ENCODE measurements at regions not wholly inside any gene's neighbourhood (a gene's known extent, or its start where the extent isn't known, plus 50 kb on each side); places are given as distances from the start of the nearest gene placed in this dataset.

DNA sequence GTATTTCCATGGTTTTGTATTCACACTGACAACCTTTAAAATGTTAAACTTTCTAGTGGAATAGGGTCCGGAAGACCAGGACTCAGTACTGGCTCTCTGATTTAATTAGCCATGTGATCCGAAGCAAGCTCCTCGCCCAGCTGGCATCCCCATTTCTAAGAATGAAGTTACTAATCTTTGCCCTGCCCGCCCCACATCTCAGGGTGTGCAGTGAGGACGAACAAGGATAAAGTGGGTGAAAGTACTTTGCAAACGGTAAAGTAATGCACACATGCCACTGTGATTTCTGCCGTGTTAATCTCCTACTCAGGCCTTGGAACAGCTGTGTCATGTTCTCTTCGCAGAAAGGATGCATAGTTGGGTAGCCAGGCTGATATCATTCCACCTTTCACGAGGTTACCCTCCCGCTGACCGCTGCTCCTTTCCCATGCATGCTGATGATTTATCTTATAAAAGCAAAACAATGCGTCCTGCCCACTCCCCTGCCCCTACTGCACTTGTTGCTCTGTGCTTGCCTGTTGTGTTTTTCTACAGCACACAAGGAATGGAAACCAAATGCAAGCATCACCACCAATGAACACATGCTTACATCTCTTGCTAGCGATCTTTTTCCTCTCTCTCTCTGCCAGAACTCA is 539.0 kb downstream of the EFNB2 start:
- Histone ChIP-seq H3K9me3 (ENCODE audit: control insufficient read depth in 2 of 2, low read length in 2 of 2) (no peaks in the 10 kb centered on the region), H3K36me3 (ENCODE audit: control insufficient read depth in 2 of 2, insufficient read depth in 2 of 2, low read length in 2 of 2) (no peaks in the 10 kb centered on the region), H3K4me3 (ENCODE audit: low read length in 2 of 2) (no peak overlapping the region), H3K27ac (ENCODE audit: low read length) (no peak overlapping the region), H3K4me1 (ENCODE audit: control insufficient read depth, insufficient read depth, low read length) (peaks cover 3% of the 10 kb centered on the region), H3K9ac (ENCODE audit: low read length in 2 of 2) (no peak overlapping the region), H3K27me3 (ENCODE audit: control insufficient read depth in 1 of 2, insufficient read depth in 2 of 2, low read length in 2 of 2) (no peaks in the 10 kb centered on the region)

GRCh38 chr13:105994340-105994739 is 541.1 kb downstream of the EFNB2 start:
- Histone ChIP-seq H3K9me3 (ENCODE audit: control insufficient read depth in 2 of 2, low read length in 2 of 2) (no peaks in the 10 kb centered on the region), H3K36me3 (ENCODE audit: control insufficient read depth in 2 of 2, insufficient read depth in 2 of 2, low read length in 2 of 2) (no peaks in the 10 kb centered on the region), H3K9ac (ENCODE audit: low read length in 2 of 2) (no peak overlapping the region), H3K27me3 (ENCODE audit: control insufficient read depth in 1 of 2, insufficient read depth in 2 of 2, low read length in 2 of 2) (no peaks in the 10 kb centered on the region), H3K4me3 (ENCODE audit: low read length in 2 of 2) (no peak overlapping the region), H3K27ac (ENCODE audit: low read length) (no peak overlapping the region), H3K4me1 (ENCODE audit: control insufficient read depth, insufficient read depth, low read length) (peaks cover 3% of the 10 kb centered on the region)

- no peaks in the 10 kb centered on the region for H3K9me3 ChIP-seq (ENCODE audit: control insufficient read depth in 2 of 2, low read length in 2 of 2)
- no peaks in the 10 kb centered on the region for H3K27me3 ChIP-seq (ENCODE audit: control insufficient read depth in 1 of 2, insufficient read depth in 2 of 2, low read length in 2 of 2)
- H3K4me1 ChIP-seq (ENCODE audit: control insufficient read depth, insufficient read depth, low read length) = peaks cover 3% of the 10 kb centered on the region
- H3K4me3 ChIP-seq (ENCODE audit: low read length in 2 of 2) = no peak overlapping the region
- H3K27ac ChIP-seq (ENCODE audit: low read length) = no peak overlapping the region
- no peaks in the 10 kb centered on the region for H3K36me3 ChIP-seq (ENCODE audit: control insufficient read depth in 2 of 2, insufficient read depth in 2 of 2, low read length in 2 of 2)
- no peak overlapping the region for H3K9ac ChIP-seq (ENCODE audit: low read length in 2 of 2)
These were observed 543.7 kb downstream of the EFNB2 start for GRCh38 chr13:105991622-105992277.

DNA sequence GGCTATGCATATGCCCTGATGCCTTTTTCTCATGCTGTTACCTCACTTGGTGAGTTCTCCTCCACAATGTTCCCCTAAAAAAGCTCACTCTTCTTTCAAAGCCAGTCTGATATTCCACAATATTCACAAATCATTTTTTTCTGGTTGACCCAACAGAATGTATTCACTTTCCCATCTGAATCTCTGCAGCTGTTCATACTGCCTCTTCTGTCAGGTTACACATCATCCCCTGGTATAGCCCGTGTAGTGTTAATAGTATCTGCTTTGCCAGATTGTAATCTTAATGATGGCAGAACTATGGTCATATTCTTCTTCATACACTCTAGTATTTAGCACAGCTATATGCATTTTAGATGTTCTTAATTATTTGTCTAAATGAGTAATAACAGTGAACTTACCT is 544.3 kb downstream of the EFNB2 start:
- Histone ChIP-seq H3K4me1 (ENCODE audit: control insufficient read depth, insufficient read depth, low read length) (peaks cover 3% of the 10 kb centered on the region), H3K27me3 (ENCODE audit: control insufficient read depth in 1 of 2, insufficient read depth in 2 of 2, low read length in 2 of 2) (no peaks in the 10 kb centered on the region), H3K36me3 (ENCODE audit: control insufficient read depth in 2 of 2, insufficient read depth in 2 of 2, low read length in 2 of 2) (no peaks in the 10 kb centered on the region), H3K9me3 (ENCODE audit: control insufficient read depth in 2 of 2, low read length in 2 of 2) (no peaks in the 10 kb centered on the region), H3K9ac (ENCODE audit: low read length in 2 of 2) (no peak overlapping the region), H3K27ac (ENCODE audit: low read length) (no peak overlapping the region), H3K4me3 (ENCODE audit: low read length in 2 of 2) (no peak overlapping the region)

DNA sequence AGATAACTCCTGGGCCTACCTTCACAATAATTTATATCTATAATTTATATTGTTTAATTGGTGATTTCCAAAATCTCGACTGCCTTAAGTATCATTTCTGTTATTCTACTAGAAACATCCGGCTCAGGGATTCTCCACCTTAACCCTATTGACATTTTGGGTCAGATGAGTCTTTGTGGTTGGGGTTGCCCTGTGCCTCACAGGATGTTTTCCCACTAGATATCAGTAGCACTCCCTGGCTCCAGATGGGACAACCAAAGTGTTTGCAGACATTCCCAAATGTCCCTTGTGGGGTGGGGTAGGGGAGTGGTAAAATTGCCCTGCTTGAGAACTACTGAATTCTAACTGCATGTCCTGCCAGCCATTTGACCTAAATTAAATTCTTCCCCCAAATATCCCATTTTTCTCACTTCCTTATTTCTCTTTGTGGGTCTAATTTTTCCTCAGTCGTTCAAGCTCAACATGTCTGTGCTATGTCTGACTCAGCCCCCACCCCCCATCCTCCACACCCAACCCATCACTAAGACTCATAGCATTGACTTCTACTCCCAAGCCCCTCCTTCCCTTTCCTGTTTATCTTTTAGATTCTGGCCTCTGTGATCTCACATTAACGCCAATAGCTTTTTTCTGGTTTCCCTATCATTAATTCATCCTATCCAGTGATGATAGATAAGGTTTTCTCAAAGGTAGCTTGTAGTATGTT is 545.1 kb downstream of the EFNB2 start:
- H3K4me1 ChIP-seq (ENCODE audit: control insufficient read depth, insufficient read depth, low read length) = peaks cover 3% of the 10 kb centered on the region
- no peak overlapping the region for H3K27ac ChIP-seq (ENCODE audit: low read length)
- H3K36me3 ChIP-seq (ENCODE audit: control insufficient read depth in 2 of 2, insufficient read depth in 2 of 2, low read length in 2 of 2) = no peaks in the 10 kb centered on the region
- no peak overlapping the region for H3K9ac ChIP-seq (ENCODE audit: low read length in 2 of 2)
- H3K27me3 ChIP-seq (ENCODE audit: control insufficient read depth in 1 of 2, insufficient read depth in 2 of 2, low read length in 2 of 2) = no peaks in the 10 kb centered on the region
- no peak overlapping the region for H3K4me3 ChIP-seq (ENCODE audit: low read length in 2 of 2)
- H3K9me3 ChIP-seq (ENCODE audit: control insufficient read depth in 2 of 2, low read length in 2 of 2) = no peaks in the 10 kb centered on the region

- no peak overlapping the region for H3K27ac ChIP-seq (ENCODE audit: low read length)
- no peak overlapping the region for H3K4me3 ChIP-seq (ENCODE audit: low read length in 2 of 2)
- no peaks in the 10 kb centered on the region for H3K9me3 ChIP-seq (ENCODE audit: control insufficient read depth in 2 of 2, low read length in 2 of 2)
These were observed 550.8 kb downstream of the EFNB2 start for GRCh38 chr13:105984646-105985045.

DNA sequence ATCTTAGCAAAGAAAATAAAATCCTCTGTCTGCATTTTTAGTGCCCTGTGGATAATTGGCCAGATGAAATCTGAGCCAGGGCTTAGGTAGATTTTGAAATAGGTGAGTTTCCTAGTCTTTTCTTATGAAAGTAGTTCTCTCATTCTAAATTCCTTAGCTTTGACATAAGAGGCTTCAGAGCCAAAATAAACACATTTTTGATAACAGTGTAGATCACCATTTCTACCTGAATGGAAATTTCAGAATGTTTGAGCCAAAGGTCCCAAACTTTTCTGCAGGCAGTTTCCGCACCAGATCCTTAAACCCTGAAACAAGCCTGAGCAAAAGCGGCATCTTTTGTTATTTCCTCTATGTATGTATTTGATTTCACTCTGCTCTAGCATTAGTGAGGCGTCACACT is 551.2 kb downstream of the EFNB2 start:
- Histone ChIP-seq H3K27me3 (ENCODE audit: control insufficient read depth in 1 of 2, insufficient read depth in 2 of 2, low read length in 2 of 2) (no peaks in the 10 kb centered on the region), H3K4me3 (ENCODE audit: low read length in 2 of 2) (no peak overlapping the region), H3K27ac (ENCODE audit: low read length) (no peak overlapping the region), H3K9ac (ENCODE audit: low read length in 2 of 2) (no peak overlapping the region), H3K4me1 (ENCODE audit: control insufficient read depth, insufficient read depth, low read length) (no peaks in the 10 kb centered on the region), H3K9me3 (ENCODE audit: control insufficient read depth in 2 of 2, low read length in 2 of 2) (no peaks in the 10 kb centered on the region), H3K36me3 (ENCODE audit: control insufficient read depth in 2 of 2, insufficient read depth in 2 of 2, low read length in 2 of 2) (no peaks in the 10 kb centered on the region)

More at GRCh38 chr13:105984646-105985045, 550.8 kb downstream of the EFNB2 start:
- Histone ChIP-seq H3K36me3 (ENCODE audit: control insufficient read depth in 2 of 2, insufficient read depth in 2 of 2, low read length in 2 of 2) (no peaks in the 10 kb centered on the region), H3K27me3 (ENCODE audit: control insufficient read depth in 1 of 2, insufficient read depth in 2 of 2, low read length in 2 of 2) (no peaks in the 10 kb centered on the region), H3K9ac (ENCODE audit: low read length in 2 of 2) (no peak overlapping the region), H3K4me1 (ENCODE audit: control insufficient read depth, insufficient read depth, low read length) (no peaks in the 10 kb centered on the region)

DNA sequence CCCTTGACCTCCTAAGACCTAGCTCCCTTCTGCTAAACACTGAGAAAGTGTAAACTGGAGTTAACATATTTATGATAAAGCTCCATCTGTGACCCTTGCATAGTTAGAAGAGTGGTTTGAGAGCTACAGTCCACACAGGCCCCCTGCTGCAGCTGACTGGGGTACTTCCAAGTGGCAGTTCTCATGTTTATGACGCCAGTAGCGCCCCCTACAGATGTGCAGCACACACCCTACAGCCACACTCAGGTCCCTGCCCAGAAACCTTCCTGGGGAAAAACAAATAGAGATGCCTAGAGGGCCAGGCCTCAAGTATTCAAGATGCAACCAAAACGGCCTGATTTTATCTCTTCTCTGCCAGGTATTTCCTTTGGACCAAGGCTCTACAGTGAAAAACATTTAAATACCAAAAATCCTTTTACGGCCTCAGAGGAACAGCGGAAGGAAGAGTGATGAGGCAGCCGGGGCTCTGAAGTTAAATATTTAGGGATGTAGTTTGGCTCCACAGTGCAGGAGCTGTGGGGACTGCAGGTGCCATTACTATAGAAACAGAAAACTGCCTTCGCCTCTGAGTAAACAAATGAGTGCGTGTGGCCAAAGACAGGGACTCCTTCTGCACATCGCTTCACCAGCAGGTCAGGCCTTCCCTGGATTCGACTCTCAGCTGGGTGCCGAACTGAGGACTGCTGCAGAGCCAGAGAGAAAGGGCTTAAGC is 553.1 kb downstream of the EFNB2 start:
- Histone ChIP-seq H3K36me3 (ENCODE audit: control insufficient read depth in 2 of 2, insufficient read depth in 2 of 2, low read length in 2 of 2) (no peaks in the 10 kb centered on the region), H3K4me3 (ENCODE audit: low read length in 2 of 2) (no peak overlapping the region), H3K9ac (ENCODE audit: low read length in 2 of 2) (no peak overlapping the region), H3K9me3 (ENCODE audit: control insufficient read depth in 2 of 2, low read length in 2 of 2) (no peaks in the 10 kb centered on the region), H3K27me3 (ENCODE audit: control insufficient read depth in 1 of 2, insufficient read depth in 2 of 2, low read length in 2 of 2) (no peaks in the 10 kb centered on the region), H3K4me1 (ENCODE audit: control insufficient read depth, insufficient read depth, low read length) (no peaks in the 10 kb centered on the region), H3K27ac (ENCODE audit: low read length) (no peak overlapping the region)

DNA sequence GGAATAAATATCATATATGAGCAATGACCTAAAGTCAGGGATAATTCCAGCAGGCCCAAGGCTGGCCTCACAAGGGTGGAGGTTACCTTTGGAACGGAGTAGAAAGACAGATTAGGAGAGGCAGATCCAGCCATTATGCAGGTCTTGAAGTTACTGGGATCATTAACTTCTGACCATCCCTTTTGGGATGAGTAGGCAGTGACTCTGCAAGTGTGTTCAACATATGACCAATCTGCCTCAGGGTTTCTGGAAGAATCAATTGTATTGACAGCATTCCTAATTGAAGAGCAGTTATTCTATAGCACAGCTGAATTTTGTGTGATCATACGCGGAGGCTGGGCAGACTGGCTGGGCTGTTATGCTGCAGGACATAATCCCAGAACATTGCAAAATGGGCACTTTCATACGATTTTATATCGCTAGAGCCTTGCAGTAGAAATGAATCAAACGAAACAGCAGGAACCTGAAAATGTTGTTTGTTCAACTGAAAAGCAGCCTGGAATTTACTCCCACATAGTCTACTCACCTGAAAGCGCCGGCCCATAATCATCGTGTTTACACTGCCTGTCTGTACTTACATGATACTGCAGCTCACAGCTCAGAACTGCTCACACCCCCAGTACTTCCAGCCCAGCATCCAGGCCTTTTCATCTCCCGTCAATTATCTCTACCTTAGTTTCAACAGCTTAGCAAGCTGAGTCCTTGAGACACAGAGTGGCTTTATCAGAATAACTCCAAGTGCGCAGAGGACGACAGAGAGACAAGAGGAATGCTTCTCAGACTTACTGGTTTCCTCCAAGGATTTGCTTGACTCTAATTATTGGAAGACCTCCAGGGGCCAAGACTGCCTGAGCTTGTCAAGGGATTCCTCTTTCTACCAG is 556.1 kb downstream of the EFNB2 start:
- H3K27ac ChIP-seq (ENCODE audit: low read length) = no peak overlapping the region
- H3K4me3 ChIP-seq (ENCODE audit: low read length in 2 of 2) = no peak overlapping the region
- H3K4me1 ChIP-seq (ENCODE audit: control insufficient read depth, insufficient read depth, low read length) = no peaks in the 10 kb centered on the region
- no peaks in the 10 kb centered on the region for H3K9me3 ChIP-seq (ENCODE audit: control insufficient read depth in 2 of 2, low read length in 2 of 2)
- no peaks in the 10 kb centered on the region for H3K36me3 ChIP-seq (ENCODE audit: control insufficient read depth in 2 of 2, insufficient read depth in 2 of 2, low read length in 2 of 2)
- H3K9ac ChIP-seq (ENCODE audit: low read length in 2 of 2) = no peak overlapping the region
- H3K27me3 ChIP-seq (ENCODE audit: control insufficient read depth in 1 of 2, insufficient read depth in 2 of 2, low read length in 2 of 2) = no peaks in the 10 kb centered on the region

- Histone ChIP-seq H3K27me3 (ENCODE audit: control insufficient read depth in 1 of 2, insufficient read depth in 2 of 2, low read length in 2 of 2) (no peaks in the 10 kb centered on the region), H3K27ac (ENCODE audit: low read length) (no peak overlapping the region), H3K9me3 (ENCODE audit: control insufficient read depth in 2 of 2, low read length in 2 of 2) (no peaks in the 10 kb centered on the region), H3K4me1 (ENCODE audit: control insufficient read depth, insufficient read depth, low read length) (no peaks in the 10 kb centered on the region), H3K9ac (ENCODE audit: low read length in 2 of 2) (no peak overlapping the region), H3K4me3 (ENCODE audit: low read length in 2 of 2) (no peak overlapping the region), H3K36me3 (ENCODE audit: control insufficient read depth in 2 of 2, insufficient read depth in 2 of 2, low read length in 2 of 2) (no peaks in the 10 kb centered on the region)
These were observed 561.1 kb downstream of the EFNB2 start for GRCh38 chr13:105974380-105974779.
